Fibroblast of villous mesenchyme (primary cell): ENCODE measurements at regions not wholly inside any gene's neighbourhood (a gene's known extent, or its start where the extent isn't known, plus 50 kb on each side); places are given as distances from the start of the nearest gene placed in this dataset.

Experiments
- DNase-seq: peaks from one replicate; pipeline ENCODE4 v3.0.0-alpha.2; 2010; ENCODE audit warnings: low read depth
- H3K4me3 ChIP-seq: 2 replicates; pipeline ENCODE4 v1.5.1; 2011; ENCODE audit warnings: low read depth, mild to moderate bottlenecking, low read length
- TF ChIP-seq, protein P1 (sequence below): IDR thresholded peaks from 2 replicates; pipeline ENCODE4 v1.5.1; 2012; ENCODE audit warnings: low read depth, mild to moderate bottlenecking, low read length; ENCODE audit not compliant: insufficient read depth

DNA sequence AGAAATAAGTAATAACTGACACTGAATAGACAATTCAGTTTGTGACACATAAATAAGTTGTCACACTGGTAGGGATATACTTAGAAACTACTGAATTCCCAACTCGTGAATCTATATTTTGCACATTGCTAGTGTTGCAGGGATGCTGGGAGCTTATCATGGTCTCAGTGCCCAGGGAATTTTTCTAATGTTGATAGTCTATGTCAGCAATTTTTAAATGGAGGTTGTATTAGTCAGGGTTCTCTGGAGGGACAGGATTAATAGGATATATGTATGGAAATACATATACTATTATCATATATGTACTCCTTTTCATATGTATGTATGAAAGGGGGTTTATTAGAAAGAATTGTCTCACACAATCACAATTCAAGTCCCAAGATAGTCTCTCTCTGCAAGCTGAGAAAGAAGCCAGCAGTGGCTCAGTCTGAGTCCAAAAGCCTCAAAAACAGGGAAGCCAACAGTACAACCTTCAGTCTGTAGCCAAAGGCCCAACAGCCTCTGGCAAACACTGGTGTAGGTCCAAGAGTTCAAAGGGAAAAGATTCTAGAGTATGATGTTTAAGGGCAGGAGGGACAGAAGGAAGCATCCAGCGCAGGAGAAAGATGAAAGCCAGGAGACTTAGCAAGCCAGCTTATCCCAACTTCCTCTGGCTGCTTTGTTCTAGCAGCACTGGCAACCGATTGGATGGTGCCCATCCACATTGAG, 980.9 kb upstream of the GJE1 start:
- TF ChIP-seq, protein P1, sequence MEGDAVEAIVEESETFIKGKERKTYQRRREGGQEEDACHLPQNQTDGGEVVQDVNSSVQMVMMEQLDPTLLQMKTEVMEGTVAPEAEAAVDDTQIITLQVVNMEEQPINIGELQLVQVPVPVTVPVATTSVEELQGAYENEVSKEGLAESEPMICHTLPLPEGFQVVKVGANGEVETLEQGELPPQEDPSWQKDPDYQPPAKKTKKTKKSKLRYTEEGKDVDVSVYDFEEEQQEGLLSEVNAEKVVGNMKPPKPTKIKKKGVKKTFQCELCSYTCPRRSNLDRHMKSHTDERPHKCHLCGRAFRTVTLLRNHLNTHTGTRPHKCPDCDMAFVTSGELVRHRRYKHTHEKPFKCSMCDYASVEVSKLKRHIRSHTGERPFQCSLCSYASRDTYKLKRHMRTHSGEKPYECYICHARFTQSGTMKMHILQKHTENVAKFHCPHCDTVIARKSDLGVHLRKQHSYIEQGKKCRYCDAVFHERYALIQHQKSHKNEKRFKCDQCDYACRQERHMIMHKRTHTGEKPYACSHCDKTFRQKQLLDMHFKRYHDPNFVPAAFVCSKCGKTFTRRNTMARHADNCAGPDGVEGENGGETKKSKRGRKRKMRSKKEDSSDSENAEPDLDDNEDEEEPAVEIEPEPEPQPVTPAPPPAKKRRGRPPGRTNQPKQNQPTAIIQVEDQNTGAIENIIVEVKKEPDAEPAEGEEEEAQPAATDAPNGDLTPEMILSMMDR = no peak
- no peak overlapping the region for H3K4me3 ChIP-seq
- DNase-seq = no peak

DNA sequence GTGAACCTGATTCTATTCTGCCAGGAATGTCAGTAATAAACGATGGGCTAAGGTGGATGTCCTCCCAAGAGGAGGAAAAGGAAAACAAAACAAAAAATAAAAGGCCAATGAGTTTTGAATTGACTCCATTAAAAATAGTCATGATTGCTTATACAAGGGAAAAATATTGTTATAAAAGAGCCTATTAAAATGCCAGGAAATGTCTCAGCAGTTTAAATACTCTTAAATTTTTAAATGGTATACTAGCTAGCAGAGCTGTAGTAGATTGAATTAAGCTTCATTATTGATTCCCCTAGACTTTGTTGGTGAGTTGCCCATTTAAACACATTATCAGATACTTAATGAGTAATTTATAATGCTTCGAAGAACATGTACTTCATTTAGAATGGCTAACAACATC, 990.9 kb upstream of the GJE1 start:
- no peak overlapping the region for H3K4me3 ChIP-seq
- TF ChIP-seq, protein P1 = no peak

DNA sequence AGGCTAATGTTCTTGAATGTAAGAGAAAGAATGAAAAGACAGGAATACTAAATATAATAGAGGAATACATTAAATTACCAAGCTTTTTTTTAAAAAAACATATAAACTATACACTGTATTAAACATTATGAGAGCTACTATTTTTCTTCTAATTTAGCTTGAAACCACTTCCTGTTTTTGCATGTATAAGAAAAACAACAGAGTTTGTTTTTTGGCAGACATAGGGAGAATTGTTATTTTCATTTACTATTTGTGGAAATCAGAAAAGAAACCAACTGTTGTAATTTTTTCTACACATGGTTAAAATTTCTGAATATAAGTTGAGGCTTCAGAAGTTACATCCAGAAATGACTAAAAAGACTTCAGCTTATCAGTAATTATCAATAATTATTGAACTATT, 991.8 kb upstream of the GJE1 start:
- no peak overlapping the region for H3K4me3 ChIP-seq
- no peak for DNase-seq
- TF ChIP-seq, protein P1 = no peak

More for the DNA sequence above, 990.9 kb upstream of the GJE1 start:
- no peak for DNase-seq

DNA sequence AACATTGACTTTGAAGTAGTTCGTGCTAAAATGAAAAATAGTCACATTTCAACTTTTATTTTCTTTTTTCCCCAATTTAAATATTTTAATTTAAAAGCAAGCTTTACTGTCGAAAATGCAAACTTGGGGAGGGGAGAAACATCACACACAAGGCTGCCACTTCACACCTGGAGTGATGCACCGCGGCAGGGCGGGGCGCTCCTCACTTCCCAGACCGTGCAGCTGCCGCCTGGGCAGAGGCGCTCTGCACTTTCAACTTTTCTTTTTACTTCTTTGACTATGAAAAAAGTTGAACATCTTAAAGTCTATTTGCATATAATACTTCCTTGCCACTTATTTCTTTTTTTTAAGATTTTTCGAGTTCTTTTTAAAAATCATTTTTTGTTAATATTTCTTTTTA, 993.3 kb upstream of the GJE1 start:
- H3K4me3 ChIP-seq = no peak overlapping the region
- TF ChIP-seq, protein P1 = no peak
- no peak for DNase-seq

DNA sequence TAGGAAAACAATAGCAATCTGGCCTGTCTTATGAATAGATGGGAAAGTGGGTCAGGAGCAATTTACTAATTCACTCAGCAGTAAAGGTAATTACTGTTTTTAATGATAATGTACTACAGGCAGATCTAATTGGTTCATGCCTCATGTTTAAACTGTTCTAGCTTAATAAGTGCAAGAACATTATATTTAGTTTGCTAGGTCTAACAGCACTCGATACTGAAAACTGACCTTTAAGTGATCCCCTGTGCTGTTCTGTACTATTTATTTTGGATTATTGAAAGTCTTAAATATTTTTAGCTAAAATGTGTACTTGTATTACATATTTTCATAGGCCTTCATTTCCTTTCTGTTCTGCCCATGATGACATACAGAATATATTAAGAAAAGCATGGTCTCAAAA, 998.0 kb upstream of the GJE1 start:
- DNase-seq = no peak
- TF ChIP-seq, protein P1 = no peak
- H3K4me3 ChIP-seq = no peak overlapping the region

DNA sequence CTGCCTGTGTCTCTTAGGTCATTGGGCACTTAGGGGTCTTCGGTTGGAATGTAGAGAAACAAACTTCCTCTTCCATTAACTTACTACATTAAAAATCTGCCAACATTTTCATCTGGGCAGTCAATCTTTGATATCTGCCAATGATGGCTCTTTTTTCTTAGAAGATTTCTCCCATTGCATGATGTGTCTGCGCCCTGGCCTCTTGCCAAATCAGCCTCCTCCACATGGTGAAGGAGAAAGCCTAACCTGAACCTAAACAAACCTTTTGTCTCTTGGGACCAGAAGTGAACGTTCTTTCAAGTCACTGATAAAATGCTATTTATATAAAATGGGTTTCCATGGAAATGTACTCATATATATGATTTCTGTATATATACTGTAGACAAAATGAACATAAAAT, 998.9 kb upstream of the GJE1 start:
- no peak for DNase-seq
- TF ChIP-seq, protein P1 = no peak
- no peak overlapping the region for H3K4me3 ChIP-seq

DNA sequence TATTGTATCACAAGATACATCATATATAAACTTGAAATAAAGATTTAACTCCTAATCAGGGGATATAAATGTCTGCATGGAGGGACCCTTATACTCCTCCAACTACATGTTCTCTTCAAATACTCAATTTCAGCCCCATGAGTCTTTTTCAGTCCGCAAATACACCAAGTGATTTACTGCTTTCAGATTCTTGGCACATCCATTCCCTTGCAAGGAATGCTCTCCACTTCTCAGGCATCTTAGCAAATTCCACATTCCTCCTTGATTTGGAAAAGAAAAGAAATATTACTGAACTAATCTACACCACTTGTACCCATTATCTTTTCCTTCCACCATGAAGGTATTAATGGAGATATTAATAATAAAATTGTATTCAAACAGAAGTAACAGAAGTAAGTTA, 999.4 kb upstream of the GJE1 start:
- DNase-seq = peak; percentile 16
- TF ChIP-seq, protein P1 = no peak
- no peak overlapping the region for H3K4me3 ChIP-seq
